GM12874 (cell line): ENCODE measurements at regions not wholly inside any gene's neighbourhood (a gene's known extent, or its start where the extent isn't known, plus 50 kb on each side); places are given as distances from the start of the nearest gene placed in this dataset.

Experiments
- TF ChIP-seq, protein P1 (sequence below): IDR thresholded peaks from 2 replicates; pipeline ENCODE4 v1.5.1; 2011; ENCODE audit warnings: low read depth, mild to moderate bottlenecking, control low read depth, low read length, moderate library complexity; ENCODE audit not compliant: insufficient read depth

DNA sequence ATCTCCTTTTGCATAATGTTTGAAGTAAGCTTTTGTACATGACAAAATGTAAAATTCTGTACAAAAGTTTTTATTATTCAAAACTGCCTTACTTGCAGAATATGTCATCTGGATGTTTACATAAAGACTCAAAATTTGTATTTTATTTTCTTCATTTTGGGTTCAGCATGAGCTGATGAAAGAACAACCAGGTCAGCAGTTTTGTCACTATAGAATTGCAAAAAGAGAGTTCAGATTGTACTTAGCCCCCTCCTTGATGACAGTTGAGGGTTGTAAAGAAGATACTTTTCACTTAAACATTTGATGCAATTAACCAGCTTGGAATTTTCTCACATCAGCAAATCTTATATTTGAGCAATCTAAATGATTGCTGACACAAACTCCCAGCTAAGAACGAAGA lies 669.3 kb downstream of the PLA2G4A start:
- TF ChIP-seq, protein P1, sequence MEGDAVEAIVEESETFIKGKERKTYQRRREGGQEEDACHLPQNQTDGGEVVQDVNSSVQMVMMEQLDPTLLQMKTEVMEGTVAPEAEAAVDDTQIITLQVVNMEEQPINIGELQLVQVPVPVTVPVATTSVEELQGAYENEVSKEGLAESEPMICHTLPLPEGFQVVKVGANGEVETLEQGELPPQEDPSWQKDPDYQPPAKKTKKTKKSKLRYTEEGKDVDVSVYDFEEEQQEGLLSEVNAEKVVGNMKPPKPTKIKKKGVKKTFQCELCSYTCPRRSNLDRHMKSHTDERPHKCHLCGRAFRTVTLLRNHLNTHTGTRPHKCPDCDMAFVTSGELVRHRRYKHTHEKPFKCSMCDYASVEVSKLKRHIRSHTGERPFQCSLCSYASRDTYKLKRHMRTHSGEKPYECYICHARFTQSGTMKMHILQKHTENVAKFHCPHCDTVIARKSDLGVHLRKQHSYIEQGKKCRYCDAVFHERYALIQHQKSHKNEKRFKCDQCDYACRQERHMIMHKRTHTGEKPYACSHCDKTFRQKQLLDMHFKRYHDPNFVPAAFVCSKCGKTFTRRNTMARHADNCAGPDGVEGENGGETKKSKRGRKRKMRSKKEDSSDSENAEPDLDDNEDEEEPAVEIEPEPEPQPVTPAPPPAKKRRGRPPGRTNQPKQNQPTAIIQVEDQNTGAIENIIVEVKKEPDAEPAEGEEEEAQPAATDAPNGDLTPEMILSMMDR, result no peak

DNA sequence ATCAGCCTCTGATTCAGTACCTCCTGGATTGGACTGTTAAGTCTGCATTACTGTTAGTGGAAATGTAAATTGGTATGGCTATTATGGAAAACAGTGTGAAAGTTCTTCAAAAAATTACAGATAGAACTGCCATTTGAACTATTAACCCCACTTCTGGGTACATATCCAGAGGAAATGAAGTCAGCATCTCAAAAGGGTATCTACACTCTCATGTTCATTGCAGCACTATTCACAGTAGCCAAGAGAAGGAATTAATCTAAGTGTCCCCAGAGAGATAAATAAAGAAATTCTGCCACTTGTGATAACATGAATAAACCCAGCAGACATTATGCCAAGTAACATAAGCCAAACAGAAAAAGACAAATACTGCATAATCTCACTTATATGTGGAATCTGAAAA lies 676.0 kb downstream of the PLA2G4A start:
- TF ChIP-seq, protein P1, result no peak

GRCh38 chr1:187509091-187509490 lies 680.3 kb downstream of the PLA2G4A start:
- TF ChIP-seq, protein P1, result no peak

GRCh38 chr1:187513190-187513589 lies 684.4 kb downstream of the PLA2G4A start:
- TF ChIP-seq, protein P1, result no peak

DNA sequence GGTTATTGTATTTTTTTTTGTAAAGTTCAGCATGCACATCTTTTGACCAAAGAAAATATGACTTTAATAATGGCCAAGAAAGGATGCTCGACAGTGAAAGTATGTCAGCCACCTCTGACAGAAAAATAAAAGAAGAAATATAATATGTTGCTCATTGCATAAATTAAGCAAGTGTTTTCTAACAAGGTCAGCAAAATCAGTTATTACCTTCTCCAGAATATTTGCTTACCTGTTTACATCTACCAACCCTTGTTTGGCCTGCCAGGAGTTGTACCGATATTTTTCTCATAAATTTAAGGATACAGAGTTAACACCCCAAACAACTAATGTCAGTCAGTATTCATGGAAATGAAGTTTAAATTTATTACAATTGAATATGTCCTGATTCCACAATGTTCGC lies 685.4 kb downstream of the PLA2G4A start:
- TF ChIP-seq, protein P1, result no peak

DNA sequence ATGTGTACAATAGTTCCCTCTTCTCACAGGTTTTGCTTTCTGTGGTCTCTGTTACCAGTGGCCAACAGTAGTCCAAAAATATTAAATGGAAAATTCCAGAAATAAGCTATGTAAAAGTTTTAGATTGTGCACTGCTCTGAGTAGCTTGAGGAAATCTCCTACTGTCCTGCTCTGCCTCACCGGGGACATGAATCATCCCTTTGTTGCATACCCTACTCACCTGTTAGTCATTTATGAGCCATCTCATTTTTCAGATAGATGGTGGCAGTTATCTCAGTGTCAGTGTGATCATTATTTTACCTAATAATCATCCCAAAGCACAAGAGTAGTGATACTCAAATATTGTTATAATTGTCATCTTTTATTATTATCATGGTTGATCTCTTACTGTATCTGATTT lies 688.1 kb downstream of the PLA2G4A start:
- TF ChIP-seq, protein P1, result no peak

GRCh38 chr1:187517546-187517945 lies 688.8 kb downstream of the PLA2G4A start:
- TF ChIP-seq, protein P1, result no peak

DNA sequence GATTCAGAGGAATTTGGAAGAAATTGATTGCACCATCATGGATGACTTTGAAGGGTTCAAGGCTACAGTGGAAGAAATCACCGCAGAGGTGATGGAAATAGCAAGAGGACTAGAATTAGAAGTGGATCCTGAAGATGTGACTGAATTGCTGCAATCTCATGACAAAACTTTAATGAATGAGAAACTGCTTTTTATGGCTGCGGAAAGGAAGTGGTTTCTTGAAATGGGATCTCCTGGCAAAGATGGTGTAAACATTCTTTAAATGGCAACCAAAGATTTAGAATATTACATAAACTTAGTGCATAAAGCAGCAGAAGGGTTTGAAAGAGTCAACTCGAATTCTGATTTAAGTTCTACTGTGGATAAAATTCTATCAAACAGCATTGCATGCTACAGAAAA lies 698.6 kb downstream of the PLA2G4A start:
- TF ChIP-seq, protein P1, result no peak
